Colonic mucosa (tissue), 4 donors: ENCODE measurements at regions not wholly inside any gene's neighbourhood (a gene's known extent, or its start where the extent isn't known, plus 50 kb on each side); places are given as distances from the start of the nearest gene placed in this dataset.

Source experiments
- DNase-seq: peaks from one replicate; pipeline ENCODE4 v3.0.0-alpha.2; 2020
- H3K27ac ChIP-seq: fragments of 200-600 bp; one replicate; pipeline ENCODE4 v1.8.0; 2021
- H3K27me3 ChIP-seq: fragments of 200-600 bp; one replicate; pipeline ENCODE4 v1.8.0; 2021
- H3K36me3 ChIP-seq: fragments of 200-600 bp; one replicate; pipeline ENCODE4 v1.8.0; 2021
- H3K4me1 ChIP-seq: fragments of 200-600 bp; one replicate; pipeline ENCODE4 v1.8.0; 2021; ENCODE audit warnings: mild to moderate bottlenecking
- H3K4me3 ChIP-seq: fragments of 200-600 bp; one replicate; pipeline ENCODE4 v1.8.0; 2021
- H3K9ac ChIP-seq, 2 donors: one replicate each; pipeline ENCODE4 v1.7.0; 2013; ENCODE audit warnings: control low read depth in 2 of 2, low read depth in 2 of 2, low read length in 2 of 2
- H3K9me3 ChIP-seq: fragments of 200-600 bp; one replicate; pipeline ENCODE4 v1.8.0; 2021
- CTCF ChIP-seq: fragments of 200-600 bp; IDR thresholded peaks from one replicate; pipeline ENCODE4 v1.8.0; 2022; ENCODE audit warnings: antibody characterized with exemption, mild to moderate bottlenecking
- intact Hi-C: fragments of 100-400 bp; cut with DNase I; formaldehyde crosslinking; loops from one replicate; pipeline ENCODE4 v1.14.1; 2022
- donor health status: healthy.
- donor health status: DM: no; HTN: no; CAD: no.
- donor health status: DM: no; HTN: no; CAD: no.

DNA sequence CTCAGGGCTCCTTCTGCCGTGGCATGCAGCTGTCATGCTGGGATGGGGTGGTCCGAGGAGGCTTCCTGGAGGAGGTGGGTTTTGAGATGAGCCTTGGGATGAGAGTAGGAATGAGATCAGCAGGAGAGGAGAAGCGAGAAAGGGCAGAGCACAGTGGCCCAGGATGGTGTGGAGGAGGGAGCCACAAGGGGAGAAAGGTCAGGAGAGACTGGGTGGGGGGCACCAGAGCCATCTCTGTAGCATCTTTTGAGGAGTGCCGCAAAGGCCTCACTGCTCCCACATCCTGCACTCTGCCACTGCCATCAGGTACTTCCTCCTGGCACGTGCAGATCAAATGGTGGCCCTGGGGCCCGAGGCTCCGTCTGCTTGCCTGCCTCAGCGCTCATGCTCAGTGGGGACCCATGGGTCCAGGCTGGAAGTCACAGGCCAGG, 150.2 kb downstream of the MACROH2A1 start:
- Histone ChIP-seq H3K36me3 (no peaks in the 10 kb centered on the region), H3K27ac (no peak overlapping the region), H3K4me1 (no peaks in the 10 kb centered on the region), H3K4me3 (no peak overlapping the region), H3K27me3 (no peaks in the 10 kb centered on the region), H3K9me3 (no peaks in the 10 kb centered on the region), H3K9ac (no peak overlapping the region)
- DNase-seq, result peak; percentile 12
- intact Hi-C loops, result no loop called here
- no peak for TF ChIP-seq CTCF

- no peak overlapping the region for H3K4me3 ChIP-seq
- no peak for TF ChIP-seq CTCF
- H3K4me1 ChIP-seq, result no peaks in the 10 kb centered on the region
- no peak overlapping the region for H3K27ac ChIP-seq
- H3K36me3 ChIP-seq, result no peaks in the 10 kb centered on the region
- intact Hi-C loops, result no loop called here
- peak; percentile 17 for DNase-seq
- H3K9me3 ChIP-seq, result no peaks in the 10 kb centered on the region
- no peak overlapping the region for H3K9ac ChIP-seq
- no peaks in the 10 kb centered on the region for H3K27me3 ChIP-seq
Observed at GRCh38 chr5:135246923-135247795, 151.9 kb downstream of the MACROH2A1 start.

- Histone ChIP-seq H3K4me1 (no peaks in the 10 kb centered on the region), H3K36me3 (no peaks in the 10 kb centered on the region), H3K4me3 (no peak overlapping the region), H3K9ac (no peak overlapping the region), H3K27me3 (no peaks in the 10 kb centered on the region), H3K9me3 (no peaks in the 10 kb centered on the region), H3K27ac (no peak overlapping the region)
- no peak for TF ChIP-seq CTCF
- intact Hi-C loops, result no loop called here
- peak; percentile 13 for DNase-seq
Observed at GRCh38 chr5:135246605-135246922, 152.5 kb downstream of the MACROH2A1 start.

DNA sequence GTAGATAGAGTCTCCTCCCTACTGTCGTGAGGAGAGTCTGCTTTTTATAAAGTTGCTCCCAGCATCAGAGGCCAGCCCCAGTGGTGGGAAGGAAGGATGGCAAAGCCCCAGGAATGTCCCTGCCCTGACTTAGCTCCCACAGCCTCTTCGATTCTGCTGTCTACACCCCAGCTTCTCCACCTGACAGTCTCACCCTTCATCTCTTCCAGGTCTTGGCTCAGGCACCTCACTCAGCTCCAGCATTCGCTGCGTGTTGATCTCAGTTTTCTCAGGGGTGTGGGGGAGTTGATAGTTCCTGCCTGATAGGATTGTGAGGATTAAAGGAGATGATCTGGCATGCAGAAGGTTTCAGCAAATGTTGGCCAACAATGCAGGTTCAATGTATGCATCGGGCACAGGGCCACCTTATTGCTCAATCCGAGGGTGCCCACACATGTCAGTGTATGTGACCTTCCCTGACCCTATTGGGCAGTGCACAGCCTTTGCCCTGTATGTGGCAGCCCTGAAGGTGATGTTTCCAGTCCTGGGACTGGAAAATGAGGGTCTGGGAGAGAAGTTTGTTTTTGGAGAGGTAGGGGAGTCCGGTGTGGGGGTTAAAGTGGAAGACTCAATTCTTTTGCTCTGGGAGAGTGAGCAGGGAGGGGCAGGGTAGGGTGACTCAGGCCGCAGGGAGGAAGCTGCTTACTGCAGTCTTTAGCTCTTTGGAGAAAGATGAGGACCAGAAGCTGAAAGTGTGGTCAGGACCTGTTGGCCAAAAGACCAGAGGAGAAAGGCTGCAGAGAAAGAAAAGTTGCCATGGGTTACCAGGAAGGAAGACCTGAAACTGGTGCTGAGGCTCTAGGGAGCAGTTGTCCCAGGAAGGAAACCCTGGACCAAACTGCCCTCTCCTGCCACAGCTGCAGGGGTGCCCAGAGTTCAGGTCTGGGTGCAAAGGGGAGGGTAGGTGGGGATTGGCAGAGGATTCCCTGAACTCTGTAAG, 153.2 kb downstream of the MACROH2A1 start:
- no peak for TF ChIP-seq CTCF
- no peaks in the 10 kb centered on the region for H3K4me1 ChIP-seq
- H3K9ac ChIP-seq, result no peak overlapping the region
- peak; percentile 14 for DNase-seq
- no peaks in the 10 kb centered on the region for H3K9me3 ChIP-seq
- intact Hi-C loops, result no loop called here
- no peaks in the 10 kb centered on the region for H3K27me3 ChIP-seq
- H3K36me3 ChIP-seq, result no peaks in the 10 kb centered on the region
- no peak overlapping the region for H3K4me3 ChIP-seq
- no peak overlapping the region for H3K27ac ChIP-seq

GRCh38 chr5:135244620-135245021, 154.4 kb downstream of the MACROH2A1 start:
- no peaks in the 10 kb centered on the region for H3K36me3 ChIP-seq
- H3K9me3 ChIP-seq, result no peaks in the 10 kb centered on the region
- no peak overlapping the region for H3K27ac ChIP-seq
- intact Hi-C loops, result no loop called here
- no peaks in the 10 kb centered on the region for H3K4me1 ChIP-seq
- TF ChIP-seq CTCF, result no peak
- H3K9ac ChIP-seq, result no peak overlapping the region
- no peaks in the 10 kb centered on the region for H3K27me3 ChIP-seq
- no peak overlapping the region for H3K4me3 ChIP-seq
- DNase-seq, result peak; percentile 14
